Smooth muscle cell (in vitro differentiated cells): ENCODE measurements at regions not wholly inside any gene's neighbourhood (a gene's known extent, or its start where the extent isn't known, plus 50 kb on each side); places are given as distances from the start of the nearest gene placed in this dataset.

Experiments
- DNase-seq: peaks from one replicate; lab custom pipeline; 2025; ENCODE audit not compliant: unreplicated experiment; lab: John Stamatoyannopoulos, UW
- H2AFZ ChIP-seq: fragments of 200-600 bp; sonication (generic); 2 replicates; pipeline ENCODE4 v1.6.0; 2016; ENCODE audit warnings: antibody characterized with exemption, low read depth, mild to moderate bottlenecking
- H3F3A ChIP-seq: fragments of 200-600 bp; sonication (generic); 2 replicates; pipeline ENCODE4 v1.6.0; 2017; ENCODE audit warnings: antibody characterized with exemption, low read depth
- H3K27ac ChIP-seq: fragments of 200-600 bp; sonication (generic); 2 replicates; pipeline ENCODE4 v1.5.1; 2016; ENCODE audit warnings: low read depth, mild to moderate bottlenecking
- H3K27me3 ChIP-seq: fragments of 200-600 bp; sonication (generic); 2 replicates; pipeline ENCODE4 v1.6.1; 2016; ENCODE audit warnings: low read depth, mild to moderate bottlenecking
- H3K36me3 ChIP-seq: fragments of 200-600 bp; sonication (generic); 2 replicates; pipeline ENCODE4 v1.5.1; 2016; ENCODE audit warnings: low read depth
- H3K4me1 ChIP-seq: fragments of 200-600 bp; sonication (generic); 2 replicates; pipeline ENCODE4 v1.5.1; 2016; ENCODE audit warnings: low read depth
- H3K4me2 ChIP-seq: fragments of 200-600 bp; sonication (generic); 2 replicates; pipeline ENCODE4 v1.6.0; 2016; ENCODE audit warnings: mild to moderate bottlenecking
- H3K4me3 ChIP-seq: fragments of 200-600 bp; sonication (generic); 2 replicates; pipeline ENCODE4 v1.5.1; 2016; ENCODE audit warnings: mild to moderate bottlenecking
- H3K79me2 ChIP-seq: fragments of 200-600 bp; sonication (generic); 2 replicates; pipeline ENCODE4 v1.6.0; 2016; ENCODE audit warnings: low read depth, mild to moderate bottlenecking
- H3K9ac ChIP-seq: fragments of 200-600 bp; sonication (generic); 2 replicates; pipeline ENCODE4 v1.6.0; 2016; ENCODE audit warnings: low read depth
- H3K9me3 ChIP-seq: fragments of 200-600 bp; sonication (generic); replicated peaks from 2 replicates; pipeline ENCODE4 v1.5.1; 2016; ENCODE audit warnings: low read depth
- H4K20me1 ChIP-seq: fragments of 200-600 bp; sonication (generic); 2 replicates; pipeline ENCODE4 v1.6.0; 2016; ENCODE audit warnings: low read depth
- WGBS: methylation state at CpG from one replicate; pipeline ENCODE4 v1.1.7; 2016; ENCODE audit warnings: low lambda C conversion rate; 5-methylcytosine and 5-hydroxymethylcytosine counted together
- TF ChIP-seq, protein P1 (sequence below): fragments of 200-600 bp; sonication (generic); IDR thresholded peaks from 2 replicates; pipeline ENCODE4 v1.5.1; 2017; ENCODE audit warnings: borderline replicate concordance, mild to moderate bottlenecking, antibody characterized with exemption; ENCODE audit not compliant: insufficient read depth, poor library complexity, severe bottlenecking

DNA sequence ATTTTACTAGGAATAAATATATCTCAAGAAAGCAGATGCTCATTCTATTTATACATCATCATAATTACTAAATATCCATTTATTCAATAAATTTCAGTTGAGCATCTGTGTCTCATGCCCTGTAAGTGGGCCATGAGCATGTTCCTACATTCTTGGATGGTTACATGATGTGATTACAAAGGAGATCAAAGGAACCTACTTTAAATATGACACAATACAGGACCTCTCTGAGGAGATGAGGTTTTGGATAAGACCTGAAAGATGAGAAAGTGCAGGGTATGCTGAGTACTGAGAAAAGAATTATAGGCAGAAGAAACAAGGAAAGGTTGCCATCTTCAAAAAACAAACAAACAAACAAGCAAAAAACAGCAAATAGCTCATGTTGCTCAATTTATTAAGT lies 105.4 kb upstream of the CNTN1 start:
- H3F3A ChIP-seq = no peaks in the 10 kb centered on the region
- DNase-seq = no peak

DNA sequence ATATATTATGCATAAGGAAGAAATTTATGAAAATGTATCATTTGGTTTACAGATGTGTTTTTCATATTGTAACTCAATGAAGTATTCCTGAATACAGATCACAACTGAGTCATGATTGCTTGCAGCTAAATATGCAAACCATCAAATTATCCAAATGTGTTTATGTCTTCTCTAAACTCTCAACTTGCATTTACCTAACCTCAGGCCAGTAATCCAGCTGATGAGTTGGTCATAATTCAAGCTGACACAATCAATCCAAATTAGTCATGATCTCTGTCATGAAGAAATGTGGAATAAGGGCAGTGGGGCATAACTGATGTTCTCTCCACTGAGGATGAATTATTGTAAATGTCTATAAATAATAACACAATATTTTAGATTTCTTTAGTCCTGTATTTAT lies 104.8 kb upstream of the CNTN1 start:
- no peaks in the 10 kb centered on the region for H3F3A ChIP-seq
- DNase-seq = no peak
- no peaks in the 10 kb centered on the region for H3K4me1 ChIP-seq
- no peak overlapping the region for H3K4me3 ChIP-seq
- no peaks in the 10 kb centered on the region for H3K9me3 ChIP-seq
- H2AFZ ChIP-seq = no peak overlapping the region
- H4K20me1 ChIP-seq = no peaks in the 10 kb centered on the region
- no peak overlapping the region for H3K4me2 ChIP-seq
- no peaks in the 10 kb centered on the region for H3K27me3 ChIP-seq
- TF ChIP-seq, protein P1, sequence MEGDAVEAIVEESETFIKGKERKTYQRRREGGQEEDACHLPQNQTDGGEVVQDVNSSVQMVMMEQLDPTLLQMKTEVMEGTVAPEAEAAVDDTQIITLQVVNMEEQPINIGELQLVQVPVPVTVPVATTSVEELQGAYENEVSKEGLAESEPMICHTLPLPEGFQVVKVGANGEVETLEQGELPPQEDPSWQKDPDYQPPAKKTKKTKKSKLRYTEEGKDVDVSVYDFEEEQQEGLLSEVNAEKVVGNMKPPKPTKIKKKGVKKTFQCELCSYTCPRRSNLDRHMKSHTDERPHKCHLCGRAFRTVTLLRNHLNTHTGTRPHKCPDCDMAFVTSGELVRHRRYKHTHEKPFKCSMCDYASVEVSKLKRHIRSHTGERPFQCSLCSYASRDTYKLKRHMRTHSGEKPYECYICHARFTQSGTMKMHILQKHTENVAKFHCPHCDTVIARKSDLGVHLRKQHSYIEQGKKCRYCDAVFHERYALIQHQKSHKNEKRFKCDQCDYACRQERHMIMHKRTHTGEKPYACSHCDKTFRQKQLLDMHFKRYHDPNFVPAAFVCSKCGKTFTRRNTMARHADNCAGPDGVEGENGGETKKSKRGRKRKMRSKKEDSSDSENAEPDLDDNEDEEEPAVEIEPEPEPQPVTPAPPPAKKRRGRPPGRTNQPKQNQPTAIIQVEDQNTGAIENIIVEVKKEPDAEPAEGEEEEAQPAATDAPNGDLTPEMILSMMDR = no peak
- no peaks in the 10 kb centered on the region for H3K36me3 ChIP-seq
- H3K9ac ChIP-seq = no peak overlapping the region
- H3K79me2 ChIP-seq = no peaks in the 10 kb centered on the region
- no peak overlapping the region for H3K27ac ChIP-seq

More for the DNA sequence above, 105.4 kb upstream of the CNTN1 start:
- Histone ChIP-seq H3K9me3 (no peaks in the 10 kb centered on the region), H3K79me2 (no peaks in the 10 kb centered on the region), H4K20me1 (no peaks in the 10 kb centered on the region), H3K4me1 (no peaks in the 10 kb centered on the region), H3K4me3 (no peak overlapping the region), H3K27ac (no peak overlapping the region), H2AFZ (no peak overlapping the region), H3K9ac (no peak overlapping the region), H3K27me3 (no peaks in the 10 kb centered on the region), H3K4me2 (no peak overlapping the region), H3K36me3 (no peaks in the 10 kb centered on the region)
- TF ChIP-seq, protein P1 = no peak

- H2AFZ ChIP-seq = no peak overlapping the region
- TF ChIP-seq, protein P1 = no peak
- H3K9me3 ChIP-seq = no peaks in the 10 kb centered on the region
- no peaks in the 10 kb centered on the region for H3K27me3 ChIP-seq
- H3K4me1 ChIP-seq = no peaks in the 10 kb centered on the region
- H3K9ac ChIP-seq = no peak overlapping the region
- no peak overlapping the region for H3K27ac ChIP-seq
- no peaks in the 10 kb centered on the region for H3F3A ChIP-seq
- H3K36me3 ChIP-seq = no peaks in the 10 kb centered on the region
- WGBS = 84% methylated on average over 3 of the region's 3 CpGs
- no peak overlapping the region for H3K4me3 ChIP-seq
- no peaks in the 10 kb centered on the region for H4K20me1 ChIP-seq
- H3K4me2 ChIP-seq = no peak overlapping the region
- DNase-seq = no peak
- no peaks in the 10 kb centered on the region for H3K79me2 ChIP-seq
Observed at GRCh38 chr12:40587970-40588369, 104.3 kb upstream of the CNTN1 start.

GRCh38 chr12:40597133-40597532 lies 95.1 kb upstream of the CNTN1 start:
- Histone ChIP-seq H4K20me1 (no peaks in the 10 kb centered on the region), H3F3A (no peaks in the 10 kb centered on the region), H3K27me3 (no peaks in the 10 kb centered on the region), H3K79me2 (no peaks in the 10 kb centered on the region), H3K27ac (no peak overlapping the region), H3K9me3 (no peaks in the 10 kb centered on the region), H2AFZ (no peak overlapping the region), H3K4me3 (no peak overlapping the region), H3K36me3 (no peaks in the 10 kb centered on the region), H3K4me2 (no peak overlapping the region), H3K9ac (no peak overlapping the region), H3K4me1 (no peaks in the 10 kb centered on the region)
- no peak for DNase-seq
- TF ChIP-seq, protein P1 = no peak
- 72% methylated on average over 3 of the region's 3 CpGs for WGBS
